ENCODE measurements at regions not wholly inside any gene's neighbourhood (a gene's known extent, or its start where the extent isn't known, plus 50 kb on each side); places are given as distances from the start of the nearest gene placed in this dataset.

GRCh38 chr2:95722131-95722697, 130.4 kb downstream of the TRIM43 start:
- dilution Hi-C loops (cut with HindIII; ENCODE audit: low sequenced_read_pairs, unreplicated experiment), result no loop called here
- Histone ChIP-seq H3K4me2 (ENCODE audit: low read depth, low read length) (no peak overlapping the region), H3K27me3 (ENCODE audit: control insufficient read depth, insufficient read depth, low read length) (peaks cover 5% of the 10 kb centered on the region), H4K5ac (ENCODE audit: low read depth, low read length) (no peak overlapping the region), H4K91ac (ENCODE audit: insufficient read depth, low read depth, low read length) (no peak overlapping the region), H3K4me3 (ENCODE audit: insufficient read depth, low read depth, low read length) (no peak overlapping the region), H4K20me1 (ENCODE audit: insufficient read depth, low read length) (no peaks in the 10 kb centered on the region), H3K4ac (ENCODE audit: low read depth, low read length) (no peak overlapping the region), H2BK5ac (ENCODE audit: low read depth, low read length, poor library complexity, severe bottlenecking) (no peak overlapping the region), H3K27ac (ENCODE audit: insufficient read depth, low read length) (no peak overlapping the region), H3K23ac (ENCODE audit: low read depth, low read length) (no peak overlapping the region), H3K14ac (replicated peaks; ENCODE audit: low read depth, low read length) (no peak overlapping the region), H2BK20ac (ENCODE audit: low read depth, low read length) (no peak overlapping the region), H3K79me1 (ENCODE audit: low read depth in 1 of 2, low read length in 2 of 2) (no peaks in the 10 kb centered on the region), H4K8ac (ENCODE audit: low read depth in 2 of 2, low read length in 2 of 2) (no peak overlapping the region), H2AK9ac (replicated peaks; ENCODE audit: low read depth, low read length, poor library complexity) (no peak overlapping the region), H2BK15ac (ENCODE audit: low read depth, low read length) (no peak overlapping the region), H2AK5ac (ENCODE audit: low read depth, low read length) (no peak overlapping the region), H3K36me3 (ENCODE audit: control insufficient read depth, insufficient read depth, low read length) (no peaks in the 10 kb centered on the region), H2BK120ac (ENCODE audit: low read depth, low read length) (no peak overlapping the region), H3K4me1 (ENCODE audit: control insufficient read depth, insufficient read depth, low read length) (no peaks in the 10 kb centered on the region), H2AFZ (replicated peaks; ENCODE audit: low read length, poor library complexity) (no peak overlapping the region), H3K9me3 (ENCODE audit: control insufficient read depth, insufficient read depth, low read length) (no peaks in the 10 kb centered on the region), H3K9ac (ENCODE audit: low read depth, low read length) (no peak overlapping the region), H3K56ac (ENCODE audit: extremely low read depth, insufficient read depth, low read length) (no peak overlapping the region), H3K9me1 (ENCODE audit: insufficient read depth, low read length) (no peaks in the 10 kb centered on the region), H3K18ac (ENCODE audit: low read depth, low read length) (no peak overlapping the region)
- ChIA-PET POLR2A (ENCODE audit: unreplicated experiment) (no interaction called here), CTCF (no interaction called here)
- in situ Hi-C loops (cut with MboI; ENCODE audit: low sequenced_read_pairs), result no loop called here
- no peak for ATAC-seq (ENCODE audit: low read depth)
- intact Hi-C loops (cut with micrococcal nuclease), result no loop called here
- DNase-seq, result no peak
- 68% methylated on average over 4 of the region's 11 CpGs; no CpG with 5 or more reads in 1 of the 2 experiments for WGBS, 2 experiments (ENCODE audit: extremely low coverage in 2 of 2, insufficient read length in 1 of 2)
- no TSS peak for BruUV-seq (replicated peaks)
- no peak for TF ChIP-seq CTCF (conservative IDR thresholded peaks at IDR 0.05; ENCODE audit: low read depth, low read length)
- TF ChIP-seq RAD21 (IDR thresholded peaks at IDR 0.05; ENCODE audit: low read length), result no peak
- TF ChIP-seq MAZ (IDR thresholded peaks at IDR 0.05; ENCODE audit: borderline replicate concordance, low read depth, low read length), result no peak
- TF ChIP-seq CEBPB (IDR thresholded peaks at IDR 0.05; ENCODE audit: low read depth, low read length), result no peak
- no peak for TF ChIP-seq FOS (IDR thresholded peaks at IDR 0.05; ENCODE audit: low read depth, low read length)
- no peak for TF ChIP-seq MXI1 (IDR thresholded peaks at IDR 0.05; ENCODE audit: borderline replicate concordance, low read depth, low read length)
- no peak for TF ChIP-seq RFX5 (IDR thresholded peaks at IDR 0.05; ENCODE audit: low read depth, low read length)
- TF ChIP-seq POLR2A (IDR thresholded peaks at IDR 0.05; ENCODE audit: low read depth, low read length), result no peak
- no peak for TF ChIP-seq MAFK (IDR thresholded peaks at IDR 0.05; ENCODE audit: low read depth, low read length)
- no peak for TF ChIP-seq USF2 (IDR thresholded peaks at IDR 0.05; ENCODE audit: low read depth, low read length)
- TF ChIP-seq RCOR1 (IDR thresholded peaks at IDR 0.05; ENCODE audit: insufficient replicate concordance, low read length), result no peak
- TF ChIP-seq NFE2L2 (IDR thresholded peaks at IDR 0.05; ENCODE audit: low read depth, low read length), result no peak
- TF ChIP-seq ELK1 (IDR thresholded peaks at IDR 0.05; ENCODE audit: borderline replicate concordance, low read depth, low read length), result no peak
- no peak for TF ChIP-seq BHLHE40 (IDR thresholded peaks at IDR 0.05; ENCODE audit: low read depth, low read length)
- no peak for TF ChIP-seq CHD1 (IDR thresholded peaks at IDR 0.05; ENCODE audit: low read depth, low read length)
- TF ChIP-seq SMC3 (IDR thresholded peaks at IDR 0.05; ENCODE audit: low read depth, low read length), result no peak
